Chondrocyte (in vitro differentiated cells): ENCODE measurements at regions not wholly inside any gene's neighbourhood (a gene's known extent, or its start where the extent isn't known, plus 50 kb on each side); places are given as distances from the start of the nearest gene placed in this dataset.

Source experiments
- DNase-seq: peaks from one replicate; pipeline ENCODE4 v3.0.0; 2021; ENCODE audit warnings: mixed read lengths, low spot score
- H3K27ac Mint-ChIP-seq: one replicate; pipeline ENCODE4 v1.8.0; 2021; ENCODE audit warnings: mild to moderate bottlenecking, moderate library complexity, mixed read lengths; ENCODE audit not compliant: unreplicated experiment
- H3K27me3 Mint-ChIP-seq: 2 replicates; pipeline ENCODE4 v1.8.0; 2021; ENCODE audit warnings: low read depth, mixed read lengths
- H3K36me3 Mint-ChIP-seq: 2 replicates; pipeline ENCODE4 v1.8.0; 2021; ENCODE audit warnings: low read depth, mixed read lengths
- H3K4me1 Mint-ChIP-seq: 2 replicates; pipeline ENCODE4 v1.8.0; 2021; ENCODE audit warnings: low read depth, mild to moderate bottlenecking, mixed read lengths
- H3K4me3 Mint-ChIP-seq: one replicate; pipeline ENCODE4 v1.8.0; 2021; ENCODE audit warnings: mild to moderate bottlenecking, moderate library complexity, mixed read lengths; ENCODE audit not compliant: unreplicated experiment
- H3K9me3 Mint-ChIP-seq: 2 replicates; pipeline ENCODE4 v1.8.0; 2021; ENCODE audit warnings: low read depth, mixed read lengths
- TF ChIP-seq, protein P1 (sequence below): fragments of 200-600 bp; sonication (generic); IDR thresholded peaks from 2 replicates; pipeline ENCODE4 v1.5.0; 2021; ENCODE audit warnings: antibody characterized with exemption, mild to moderate bottlenecking, moderate library complexity

DNA sequence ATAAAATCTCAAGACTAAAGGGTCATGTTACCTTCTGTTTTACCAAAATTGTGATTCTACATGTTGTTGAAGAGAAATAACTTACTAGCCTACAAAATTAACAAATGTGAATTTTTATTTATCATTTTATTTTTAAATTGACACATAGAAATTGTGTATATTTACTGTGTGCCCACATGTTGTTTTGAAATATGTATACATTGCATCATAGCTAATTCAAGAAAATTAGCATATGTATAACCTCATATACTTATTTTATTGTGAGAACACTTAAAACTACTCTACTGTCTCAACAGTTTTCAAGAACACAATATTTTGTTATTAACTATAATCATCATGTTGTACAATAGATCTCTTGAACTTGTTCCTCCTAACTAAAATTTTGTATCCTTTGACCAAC lies 177.8 kb downstream of the EPM2A start:
- H3K9me3 Mint-ChIP-seq: no peaks in the 10 kb centered on the region
- H3K36me3 Mint-ChIP-seq: no peaks in the 10 kb centered on the region
- no peak overlapping the region for H3K27ac Mint-ChIP-seq
- no peak overlapping the region for H3K4me3 Mint-ChIP-seq
- peaks cover 5% of the 10 kb centered on the region for H3K27me3 Mint-ChIP-seq
- TF ChIP-seq, protein P1, sequence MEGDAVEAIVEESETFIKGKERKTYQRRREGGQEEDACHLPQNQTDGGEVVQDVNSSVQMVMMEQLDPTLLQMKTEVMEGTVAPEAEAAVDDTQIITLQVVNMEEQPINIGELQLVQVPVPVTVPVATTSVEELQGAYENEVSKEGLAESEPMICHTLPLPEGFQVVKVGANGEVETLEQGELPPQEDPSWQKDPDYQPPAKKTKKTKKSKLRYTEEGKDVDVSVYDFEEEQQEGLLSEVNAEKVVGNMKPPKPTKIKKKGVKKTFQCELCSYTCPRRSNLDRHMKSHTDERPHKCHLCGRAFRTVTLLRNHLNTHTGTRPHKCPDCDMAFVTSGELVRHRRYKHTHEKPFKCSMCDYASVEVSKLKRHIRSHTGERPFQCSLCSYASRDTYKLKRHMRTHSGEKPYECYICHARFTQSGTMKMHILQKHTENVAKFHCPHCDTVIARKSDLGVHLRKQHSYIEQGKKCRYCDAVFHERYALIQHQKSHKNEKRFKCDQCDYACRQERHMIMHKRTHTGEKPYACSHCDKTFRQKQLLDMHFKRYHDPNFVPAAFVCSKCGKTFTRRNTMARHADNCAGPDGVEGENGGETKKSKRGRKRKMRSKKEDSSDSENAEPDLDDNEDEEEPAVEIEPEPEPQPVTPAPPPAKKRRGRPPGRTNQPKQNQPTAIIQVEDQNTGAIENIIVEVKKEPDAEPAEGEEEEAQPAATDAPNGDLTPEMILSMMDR: no peak
- no peaks in the 10 kb centered on the region for H3K4me1 Mint-ChIP-seq
- DNase-seq: no peak

- H3K27me3 Mint-ChIP-seq: no peaks in the 10 kb centered on the region
- TF ChIP-seq, protein P1: no peak
- no peaks in the 10 kb centered on the region for H3K36me3 Mint-ChIP-seq
- no peaks in the 10 kb centered on the region for H3K9me3 Mint-ChIP-seq
- H3K4me1 Mint-ChIP-seq: no peaks in the 10 kb centered on the region
- H3K4me3 Mint-ChIP-seq: no peak overlapping the region
- no peak for DNase-seq
- no peak overlapping the region for H3K27ac Mint-ChIP-seq
These were observed 175.5 kb downstream of the EPM2A start for GRCh38 chr6:145559836-145560235.

DNA sequence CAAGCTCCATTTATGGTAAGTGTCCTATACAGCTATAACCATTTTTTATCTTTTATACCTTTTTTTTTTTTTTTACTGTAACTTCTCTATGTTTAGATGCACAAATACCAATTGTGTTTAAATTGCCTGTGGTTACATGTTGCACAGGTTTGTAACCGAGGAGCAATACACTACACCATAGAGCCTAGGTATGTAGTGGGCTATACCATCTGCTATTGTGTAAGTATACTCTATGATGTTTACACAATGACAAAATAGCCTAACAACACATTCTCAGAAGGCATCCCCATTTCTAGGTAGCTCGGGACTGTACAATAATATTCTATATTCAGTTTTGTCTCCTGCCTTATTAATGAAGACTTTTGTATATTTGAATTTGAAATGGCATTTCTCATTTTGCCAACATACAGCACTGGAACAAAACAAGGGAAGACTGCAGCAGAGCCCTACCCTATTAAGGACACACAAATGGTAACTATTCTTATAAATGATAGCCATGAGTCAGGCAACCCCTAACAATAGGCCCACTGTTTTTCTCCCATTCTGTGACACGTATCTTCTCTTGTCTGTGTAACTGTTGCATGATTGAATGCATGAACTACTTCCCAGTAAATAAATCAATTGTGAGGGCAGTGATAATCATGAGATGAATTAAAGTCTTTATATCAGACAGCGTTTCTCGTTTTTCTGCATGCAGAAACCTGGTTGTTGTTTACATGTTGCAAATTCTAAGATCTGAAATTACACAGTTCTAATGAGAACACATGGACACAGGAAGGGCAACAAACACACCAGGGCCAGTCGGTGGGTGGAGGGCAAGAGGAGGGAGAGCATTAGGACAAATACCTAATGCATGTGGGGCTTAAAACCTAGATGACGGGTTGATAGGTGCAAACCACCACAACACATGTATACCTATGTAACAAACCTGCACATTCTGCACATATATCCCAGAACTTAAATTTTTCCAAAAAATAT lies 173.9 kb downstream of the EPM2A start:
- DNase-seq: no peak
- TF ChIP-seq, protein P1: no peak
- H3K4me1 Mint-ChIP-seq: no peaks in the 10 kb centered on the region
- no peaks in the 10 kb centered on the region for H3K36me3 Mint-ChIP-seq
- no peaks in the 10 kb centered on the region for H3K9me3 Mint-ChIP-seq
- no peak overlapping the region for H3K4me3 Mint-ChIP-seq
- H3K27ac Mint-ChIP-seq: no peak overlapping the region
- H3K27me3 Mint-ChIP-seq: no peaks in the 10 kb centered on the region

GRCh38 chr6:145562771-145563615 lies 172.3 kb downstream of the EPM2A start:
- DNase-seq: no peak
- Mint-ChIP-seq H3K4me3 (no peak overlapping the region), H3K9me3 (no peaks in the 10 kb centered on the region), H3K4me1 (no peaks in the 10 kb centered on the region), H3K36me3 (no peaks in the 10 kb centered on the region), H3K27ac (no peak overlapping the region), H3K27me3 (no peaks in the 10 kb centered on the region)
- TF ChIP-seq, protein P1: no peak

DNA sequence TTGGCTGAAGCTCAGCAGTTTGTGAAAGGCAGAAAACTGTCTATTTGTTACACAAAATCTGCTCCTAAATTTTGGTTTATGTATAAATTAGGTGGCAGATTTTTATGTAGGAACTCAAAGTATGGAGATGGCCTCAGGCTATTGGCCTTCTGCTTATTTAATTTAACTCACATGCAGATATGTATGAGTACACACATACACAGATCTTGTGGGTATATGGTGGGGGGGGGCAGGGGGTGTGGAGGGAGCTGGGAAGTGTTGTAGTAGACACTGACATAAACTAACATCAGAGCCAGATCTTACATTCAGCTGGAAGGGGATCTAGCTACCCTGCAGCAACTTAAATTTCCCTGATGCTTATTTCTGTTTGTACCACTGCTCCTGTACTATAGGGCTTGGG lies 170.8 kb downstream of the EPM2A start:
- Mint-ChIP-seq H3K4me1 (no peaks in the 10 kb centered on the region), H3K9me3 (no peaks in the 10 kb centered on the region), H3K27me3 (no peaks in the 10 kb centered on the region), H3K36me3 (no peaks in the 10 kb centered on the region), H3K4me3 (no peak overlapping the region), H3K27ac (no peak overlapping the region)
- TF ChIP-seq, protein P1: no peak
- no peak for DNase-seq
